ENCODE measurements at regions not wholly inside any gene's neighbourhood (a gene's known extent, or its start where the extent isn't known, plus 50 kb on each side); places are given as distances from the start of the nearest gene placed in this dataset.

DNA sequence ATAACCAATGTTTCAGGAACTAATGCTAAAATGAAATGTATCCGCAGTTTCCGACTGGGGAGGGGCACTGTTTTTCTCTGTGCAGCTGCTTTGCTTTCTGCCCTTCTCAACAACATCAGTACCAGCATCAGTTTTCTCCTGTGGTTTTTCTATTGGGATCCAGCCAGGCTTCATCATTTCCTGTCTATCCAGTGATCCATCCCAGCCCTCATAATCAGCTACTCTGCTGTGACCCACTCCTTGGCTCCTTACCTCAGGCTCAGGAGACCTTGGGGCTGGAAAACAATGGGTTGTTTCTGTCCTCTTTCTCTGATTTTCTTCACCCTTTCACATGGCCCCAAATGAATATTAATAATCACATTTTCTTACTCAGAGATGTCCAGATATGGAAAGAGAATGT is 222.2 kb upstream of the DKK2 start:
- no peaks in the 10 kb centered on the region for H3K9me3 Mint-ChIP-seq
- H3K4me3 Mint-ChIP-seq: peak overlapping the region; percentile 25; the same call in 1 of the 2 replicates
- H3K4me1 Mint-ChIP-seq (ENCODE audit: low read depth): peaks cover 57% of the 10 kb centered on the region
- H3K27me3 Mint-ChIP-seq (ENCODE audit: insufficient read depth): no peaks in the 10 kb centered on the region
- peak overlapping the region; percentile 48 for H3K27ac Mint-ChIP-seq
- DNase-seq: peak; percentile 54
- TF ChIP-seq, protein P1, sequence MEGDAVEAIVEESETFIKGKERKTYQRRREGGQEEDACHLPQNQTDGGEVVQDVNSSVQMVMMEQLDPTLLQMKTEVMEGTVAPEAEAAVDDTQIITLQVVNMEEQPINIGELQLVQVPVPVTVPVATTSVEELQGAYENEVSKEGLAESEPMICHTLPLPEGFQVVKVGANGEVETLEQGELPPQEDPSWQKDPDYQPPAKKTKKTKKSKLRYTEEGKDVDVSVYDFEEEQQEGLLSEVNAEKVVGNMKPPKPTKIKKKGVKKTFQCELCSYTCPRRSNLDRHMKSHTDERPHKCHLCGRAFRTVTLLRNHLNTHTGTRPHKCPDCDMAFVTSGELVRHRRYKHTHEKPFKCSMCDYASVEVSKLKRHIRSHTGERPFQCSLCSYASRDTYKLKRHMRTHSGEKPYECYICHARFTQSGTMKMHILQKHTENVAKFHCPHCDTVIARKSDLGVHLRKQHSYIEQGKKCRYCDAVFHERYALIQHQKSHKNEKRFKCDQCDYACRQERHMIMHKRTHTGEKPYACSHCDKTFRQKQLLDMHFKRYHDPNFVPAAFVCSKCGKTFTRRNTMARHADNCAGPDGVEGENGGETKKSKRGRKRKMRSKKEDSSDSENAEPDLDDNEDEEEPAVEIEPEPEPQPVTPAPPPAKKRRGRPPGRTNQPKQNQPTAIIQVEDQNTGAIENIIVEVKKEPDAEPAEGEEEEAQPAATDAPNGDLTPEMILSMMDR (IDR thresholded peaks at IDR 0.05): no peak
- H3K36me3 Mint-ChIP-seq (ENCODE audit: low read depth): no peaks in the 10 kb centered on the region

DNA sequence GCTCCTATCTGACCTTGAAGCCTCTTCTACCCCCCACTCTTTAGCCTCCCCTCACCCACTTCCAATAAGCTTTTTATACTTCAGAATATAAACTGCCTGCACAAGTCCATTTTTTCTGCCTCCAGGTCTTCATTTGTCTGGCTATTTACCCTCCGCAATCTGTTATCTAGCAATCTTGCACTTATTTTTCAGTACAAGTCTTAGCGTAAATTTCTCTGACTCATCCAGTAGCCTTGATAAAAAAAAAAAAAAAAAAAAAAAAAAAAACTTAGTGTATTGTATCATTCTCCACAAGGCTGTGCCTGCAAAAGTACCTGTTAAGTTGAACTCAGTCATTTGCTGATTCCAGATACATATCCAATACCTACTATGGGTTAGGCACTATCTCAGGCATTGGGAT is 219.5 kb upstream of the DKK2 start:
- Mint-ChIP-seq H3K9me3 (no peaks in the 10 kb centered on the region), H3K4me1 (ENCODE audit: low read depth) (peaks cover 53% of the 10 kb centered on the region), H3K4me3 (peak overlapping the region; percentile 77), H3K36me3 (ENCODE audit: low read depth) (no peaks in the 10 kb centered on the region), H3K27me3 (ENCODE audit: insufficient read depth) (no peaks in the 10 kb centered on the region), H3K27ac (peak overlapping the region; percentile 46)
- DNase-seq: peak; percentile 34
- TF ChIP-seq, protein P1 (IDR thresholded peaks at IDR 0.05): no peak

DNA sequence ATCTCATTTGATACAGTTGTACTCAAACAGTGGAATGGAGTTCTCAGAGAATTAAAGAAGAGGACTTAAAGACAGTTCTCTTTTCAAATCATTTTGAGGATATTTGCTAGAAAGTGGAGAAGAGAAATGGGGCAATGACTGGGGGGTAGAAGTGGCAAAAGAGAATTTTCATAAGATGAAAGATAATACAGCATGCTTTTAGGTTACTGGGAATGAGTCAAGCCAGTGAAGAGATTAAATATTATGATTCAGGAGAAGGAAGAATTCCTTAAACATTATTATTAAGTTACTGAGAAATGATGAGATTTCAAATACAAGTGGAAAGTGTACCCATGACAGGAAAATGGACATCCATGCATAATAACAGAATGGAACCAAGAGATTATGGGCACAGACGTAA is 219.0 kb upstream of the DKK2 start:
- TF ChIP-seq, protein P1 (IDR thresholded peaks at IDR 0.05): no peak
- no peaks in the 10 kb centered on the region for H3K9me3 Mint-ChIP-seq

DNA sequence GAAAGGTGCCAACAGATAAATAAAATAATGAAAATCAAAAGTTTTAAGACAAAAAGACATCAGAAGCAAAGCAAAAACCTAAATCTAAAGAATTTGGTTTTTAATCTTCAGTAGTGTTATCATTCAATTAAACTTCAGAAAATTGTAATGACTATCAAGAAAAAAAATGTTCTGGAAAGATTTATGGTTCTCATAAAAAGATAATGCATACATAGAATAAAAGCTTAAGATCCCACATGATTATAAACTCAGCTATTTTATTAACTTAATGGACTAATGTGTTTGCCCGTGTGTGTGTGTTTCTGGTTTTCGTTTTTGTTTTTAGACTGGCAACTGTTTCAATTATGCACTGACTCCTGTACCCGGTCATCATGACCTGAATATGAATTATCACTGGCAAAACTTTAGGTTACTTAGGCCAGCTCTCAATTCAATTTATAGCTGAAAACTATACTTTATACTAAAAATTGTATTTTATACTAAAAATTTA is 217.5 kb upstream of the DKK2 start:
- TF ChIP-seq, protein P1 (IDR thresholded peaks at IDR 0.05): no peak
- Mint-ChIP-seq H3K27me3 (ENCODE audit: insufficient read depth) (no peaks in the 10 kb centered on the region), H3K9me3 (no peaks in the 10 kb centered on the region), H3K4me1 (ENCODE audit: low read depth) (peaks cover 53% of the 10 kb centered on the region), H3K4me3 (no peak overlapping the region), H3K36me3 (ENCODE audit: low read depth) (no peaks in the 10 kb centered on the region), H3K27ac (no peak overlapping the region)
- DNase-seq: no peak

More for the DNA sequence above, 219.0 kb upstream of the DKK2 start:
- no peak for DNase-seq
- no peaks in the 10 kb centered on the region for H3K27me3 Mint-ChIP-seq (ENCODE audit: insufficient read depth)
- H3K27ac Mint-ChIP-seq: peak overlapping the region; percentile 4; the same call in 1 of the 2 replicates
- H3K4me1 Mint-ChIP-seq (ENCODE audit: low read depth): peaks cover 49% of the 10 kb centered on the region
- peak overlapping the region; percentile 77 for H3K4me3 Mint-ChIP-seq
- no peaks in the 10 kb centered on the region for H3K36me3 Mint-ChIP-seq (ENCODE audit: low read depth)

DNA sequence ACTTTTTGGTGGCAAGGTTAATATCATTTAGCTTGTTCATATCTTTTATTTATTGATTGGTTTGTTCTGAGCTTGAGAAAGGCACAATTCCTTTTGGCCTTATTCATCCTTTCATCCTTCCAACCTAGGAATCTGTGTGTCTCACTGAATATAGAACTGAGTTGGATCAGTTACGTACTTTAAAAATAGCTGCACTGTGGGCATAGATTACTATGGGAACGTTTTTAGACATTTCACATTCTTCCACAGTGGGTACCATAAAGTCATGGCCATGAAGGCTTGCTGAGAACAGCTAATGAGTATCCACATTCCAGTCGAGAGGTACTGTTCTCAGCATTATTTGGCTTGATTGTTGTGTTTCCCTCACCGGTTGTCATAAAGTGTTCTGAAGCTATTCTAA is 217.0 kb upstream of the DKK2 start:
- Mint-ChIP-seq H3K27me3 (ENCODE audit: insufficient read depth) (no peaks in the 10 kb centered on the region), H3K27ac (no peak overlapping the region), H3K9me3 (no peaks in the 10 kb centered on the region), H3K36me3 (ENCODE audit: low read depth) (no peaks in the 10 kb centered on the region), H3K4me1 (ENCODE audit: low read depth) (peaks cover 53% of the 10 kb centered on the region), H3K4me3 (no peak overlapping the region)
- no peak for DNase-seq
- TF ChIP-seq, protein P1 (IDR thresholded peaks at IDR 0.05): no peak

DNA sequence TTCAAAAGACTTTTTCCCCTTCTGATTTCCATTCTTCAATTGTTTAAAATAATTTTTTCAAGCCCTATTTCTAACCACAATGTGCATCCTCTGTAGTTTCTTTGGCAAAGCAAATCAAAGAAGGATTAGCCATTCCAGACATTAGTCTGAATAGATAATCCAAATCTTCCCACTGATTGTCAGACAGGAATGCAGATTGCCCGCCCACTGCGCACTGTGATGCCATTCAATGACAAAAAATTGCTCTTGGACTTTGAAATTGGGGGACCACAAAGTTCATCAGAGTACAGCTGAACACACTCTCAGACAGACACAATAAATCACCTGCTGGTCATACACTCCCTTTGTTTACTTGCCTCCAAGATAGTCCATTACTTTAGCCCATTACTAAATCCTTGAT is 216.5 kb upstream of the DKK2 start:
- Mint-ChIP-seq H3K4me1 (ENCODE audit: low read depth) (peaks cover 53% of the 10 kb centered on the region), H3K9me3 (no peaks in the 10 kb centered on the region), H3K4me3 (no peak overlapping the region), H3K27ac (no peak overlapping the region), H3K27me3 (ENCODE audit: insufficient read depth) (no peaks in the 10 kb centered on the region), H3K36me3 (ENCODE audit: low read depth) (no peaks in the 10 kb centered on the region)
- TF ChIP-seq, protein P1 (IDR thresholded peaks at IDR 0.05): no peak
- no peak for DNase-seq
